DND-41 (cell line): ENCODE measurements at regions not wholly inside any gene's neighbourhood (a gene's known extent, or its start where the extent isn't known, plus 50 kb on each side); places are given as distances from the start of the nearest gene placed in this dataset.

Experiments used
- CTCF ChIP-seq: IDR thresholded peaks from 2 replicates; pipeline ENCODE4 v1.5.1; 2012; ENCODE audit warnings: borderline replicate concordance, low read length, moderate library complexity, mild to moderate bottlenecking; ENCODE audit not compliant: poor library complexity, severe bottlenecking; ENCODE audit errors: extremely low read depth
- EZH2 ChIP-seq: IDR thresholded peaks from 3 replicates; pipeline ENCODE4 v1.6.1; 2012; ENCODE audit warnings: borderline replicate concordance, low read depth, mild to moderate bottlenecking, moderate library complexity, low read length, inconsistent platforms; ENCODE audit not compliant: severe bottlenecking

- no peak for TF ChIP-seq CTCF
- TF ChIP-seq EZH2, result no peak
These were observed 506.4 kb upstream of the PABPC4L start for GRCh38 chr4:134708026-134708425.
